Coronary artery (tissue), 2 donors: ENCODE measurements at regions not wholly inside any gene's neighbourhood (a gene's known extent, or its start where the extent isn't known, plus 50 kb on each side); places are given as distances from the start of the nearest gene placed in this dataset.

Experiments
- DNase-seq: peaks from one replicate; pipeline ENCODE4 v3.0.0-alpha.2; 2017; ENCODE audit warnings: low spot score
- H3K27ac ChIP-seq, 2 donors: fragments of 200-600 bp; sonication (generic); one replicate each; pipeline ENCODE4 v1.5.1; 2016 to 2019
- H3K4me3 ChIP-seq: fragments of 200-600 bp; sonication (generic); 2 replicates; pipeline ENCODE4 v1.5.1; 2016; ENCODE audit warnings: mild to moderate bottlenecking, moderate library complexity
- CTCF ChIP-seq: fragments of 200-600 bp; sonication (generic); IDR thresholded peaks from one replicate; pipeline ENCODE4 v1.5.1; 2019; ENCODE audit warnings: antibody characterized with exemption

GRCh38 chr14:32265584-32265983 lies 62.5 kb upstream of the RNU6-8 start:
- Histone ChIP-seq H3K27ac (no peak overlapping the region), H3K4me3 (no peak overlapping the region)
- TF ChIP-seq CTCF: no peak
- no peak for DNase-seq

- H3K4me3 ChIP-seq: no peak overlapping the region
- DNase-seq: no peak
- TF ChIP-seq CTCF: no peak
- no peak overlapping the region for H3K27ac ChIP-seq
Observed at GRCh38 chr14:32277998-32278397, 51.1 kb upstream of the AKAP6 start.
